Psoas muscle (tissue), 7 donors: ENCODE measurements at regions not wholly inside any gene's neighbourhood (a gene's known extent, or its start where the extent isn't known, plus 50 kb on each side); places are given as distances from the start of the nearest gene placed in this dataset.

Experiments
- ATAC-seq, 4 donors: fragments of 200-7000 bp; cut with Tn5 transposase; one replicate each; pipeline ENCODE4 v1.9.1; 2020; ENCODE audit warnings: moderate library complexity in 3 of 4, mild to moderate bottlenecking in 2 of 4
- DNase-seq, 2 donors: peaks; one replicate each; pipeline ENCODE4 v3.0.0-alpha.2; 2020
- H3K27ac ChIP-seq: fragments of 200-600 bp; one replicate; pipeline ENCODE4 v1.8.0; 2022
- H3K27me3 ChIP-seq, 3 donors: fragments of 200-600 bp in 1 of 3; one replicate each; pipeline versions ENCODE4 v1.6.1 to v1.8.0; 2013 to 2022; ENCODE audit warnings: low read length in 2 of 3, mild to moderate bottlenecking in 2 of 3, moderate library complexity in 1 of 3; ENCODE audit not compliant: insufficient read depth in 3 of 3
- H3K36me3 ChIP-seq, 2 donors: fragments of 200-600 bp in 1 of 2; one replicate each; pipeline versions ENCODE4 v1.6.1 to v1.8.0; 2013 to 2022; ENCODE audit warnings: low read depth in 1 of 2, mild to moderate bottlenecking in 1 of 2, moderate library complexity in 1 of 2; ENCODE audit not compliant: insufficient read depth in 1 of 2
- H3K4me1 ChIP-seq: fragments of 200-600 bp; one replicate; pipeline ENCODE4 v1.8.0; 2022
- H3K4me3 ChIP-seq: fragments of 200-600 bp; one replicate; pipeline ENCODE4 v1.8.0; 2022; ENCODE audit warnings: mild to moderate bottlenecking
- H3K9me3 ChIP-seq: fragments of 200-600 bp; one replicate; pipeline ENCODE4 v1.8.0; 2022
- CTCF ChIP-seq: fragments of 200-600 bp; IDR thresholded peaks from one replicate; pipeline ENCODE4 v1.8.0; 2022; ENCODE audit warnings: antibody characterized with exemption
- WGBS, 3 donors: extraction: QIAGEN DNeasy Blood & Tissue Kit; methylation state at CpG; one replicate each; pipeline versions ENCODE4 v1.1.6 to v1.1.7; 2013; 5-methylcytosine and 5-hydroxymethylcytosine counted together
- intact Hi-C, 2 donors: fragments of 100-400 bp; cut with DNase I; formaldehyde crosslinking; loops; one replicate each; pipeline versions ENCODE4 v1.11.0 to v1.14.2; 2022
- donor health status: healthy with polysubstance abuse.
- donor health status: DM: no; HTN: no; CAD: no; lungs with moderate emphysema.
- donor health status: Bipolar disorder and iron deficiency.
- donor health status: healthy.
- donor health status: DM: yes; HTN: yes; CAD: no.
- donor health status: DM: no; HTN: no; CAD: no.
- donor health status: DM: yes; HTN: yes; CAD: no.

GRCh38 chr6:113476937-113477839, 380.0 kb upstream of the MARCKS start:
- Histone ChIP-seq H3K9me3 (no peaks in the 10 kb centered on the region), H3K4me1 (no peaks in the 10 kb centered on the region), H3K36me3 (no peaks in the 10 kb centered on the region), H3K27ac (no peak overlapping the region), H3K27me3 (no peaks in the 10 kb centered on the region), H3K4me3 (no peak overlapping the region)
- intact Hi-C loops = no loop called here
- DNase-seq (no peak), ATAC-seq (no peak)
- 35 to 50% (median 41%) methylated on average over 5 of the region's 5 CpGs for WGBS, 3 donors
- TF ChIP-seq CTCF = no peak

GRCh38 chr6:113480616-113481015, 376.5 kb upstream of the MARCKS start:
- intact Hi-C loops = no loop called here
- no peak for TF ChIP-seq CTCF
- H3K4me3 ChIP-seq = no peak overlapping the region
- WGBS, 3 donors = 88 to 91% (median 89%) methylated on average over 3 of the region's 3 CpGs
- H3K27me3 ChIP-seq = no peaks in the 10 kb centered on the region
- H3K4me1 ChIP-seq = no peaks in the 10 kb centered on the region
- DNase-seq (no peak), ATAC-seq (no peak)
- H3K9me3 ChIP-seq = no peaks in the 10 kb centered on the region
- no peaks in the 10 kb centered on the region for H3K36me3 ChIP-seq
- H3K27ac ChIP-seq = no peak overlapping the region

DNA sequence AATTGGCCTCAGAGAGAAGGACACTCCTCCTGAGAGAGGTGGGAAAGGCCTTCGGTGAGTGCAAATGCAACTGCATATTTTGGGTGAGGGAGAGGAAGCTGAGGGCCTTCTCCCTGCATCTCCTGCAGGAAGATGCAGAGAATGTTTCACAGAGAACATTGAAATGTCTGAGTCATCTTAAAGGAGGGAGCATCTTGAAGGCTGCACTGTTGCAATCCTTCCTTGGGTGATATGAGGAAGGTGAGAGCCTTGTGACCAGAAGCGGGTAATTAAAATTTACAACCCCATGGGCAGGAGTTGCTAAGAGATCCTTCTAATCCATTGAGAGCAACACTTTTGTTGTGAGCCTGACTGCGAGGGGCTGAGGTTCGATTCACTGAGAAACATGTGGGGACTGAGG, 375.7 kb upstream of the MARCKS start:
- Histone ChIP-seq H3K4me3 (no peak overlapping the region), H3K27me3 (no peaks in the 10 kb centered on the region), H3K36me3 (no peaks in the 10 kb centered on the region), H3K9me3 (no peaks in the 10 kb centered on the region), H3K27ac (no peak overlapping the region), H3K4me1 (no peaks in the 10 kb centered on the region)
- intact Hi-C loops = no loop called here
- DNase-seq (no peak), ATAC-seq (no peak)
- WGBS, 3 donors = 86 to 89% (median 87%) methylated on average over 4 of the region's 4 CpGs
- TF ChIP-seq CTCF = no peak

DNA sequence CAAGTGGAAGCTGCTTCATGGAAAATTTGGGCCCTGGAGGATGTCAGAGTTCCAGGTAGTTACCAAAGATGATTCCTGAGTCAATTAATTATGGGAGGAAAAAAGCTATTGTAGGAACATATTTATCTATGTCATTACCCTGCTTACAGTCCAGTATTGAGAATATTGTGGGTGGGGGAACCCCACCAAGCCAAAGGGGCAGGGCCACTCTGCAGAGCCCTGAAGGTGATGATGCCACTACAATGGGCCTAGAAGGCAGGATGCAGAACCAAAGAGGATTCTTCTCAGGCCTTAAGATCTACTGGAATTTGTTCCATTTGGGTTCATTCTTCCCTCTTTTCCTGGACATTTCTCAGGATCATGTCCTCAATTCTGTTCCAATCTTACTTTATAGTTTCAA, 375.2 kb upstream of the MARCKS start:
- no peaks in the 10 kb centered on the region for H3K27me3 ChIP-seq
- no peaks in the 10 kb centered on the region for H3K9me3 ChIP-seq
- H3K36me3 ChIP-seq = no peaks in the 10 kb centered on the region
- DNase-seq = no peak
- TF ChIP-seq CTCF = no peak
- H3K4me3 ChIP-seq = no peak overlapping the region
- H3K4me1 ChIP-seq = no peaks in the 10 kb centered on the region
- H3K27ac ChIP-seq = no peak overlapping the region
- intact Hi-C loops = no loop called here
- no peak for ATAC-seq

DNA sequence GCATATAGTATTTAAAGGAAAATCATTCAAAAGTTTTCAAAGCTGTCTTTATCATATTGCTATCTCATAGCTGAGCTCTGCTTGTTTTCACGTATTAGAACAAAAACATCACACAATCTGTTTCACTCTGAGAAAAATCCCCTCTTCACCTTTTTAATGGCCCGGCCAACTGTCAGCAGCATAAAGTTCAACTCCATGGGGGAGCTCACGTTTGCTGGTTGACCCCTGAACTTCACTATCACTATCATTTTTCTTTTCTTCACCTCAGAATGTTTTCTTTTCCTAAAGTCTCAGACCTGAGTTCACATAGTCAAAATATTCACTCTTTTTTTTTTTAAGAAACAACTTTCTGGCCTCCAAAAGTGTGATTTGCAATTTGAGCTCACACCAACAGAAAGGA, 374.4 kb upstream of the MARCKS start:
- WGBS, 3 donors = 77 to 86% (median 83%) methylated on average over 3 of the region's 3 CpGs

More for the DNA sequence above, 374.4 kb upstream of the MARCKS start:
- H3K27ac ChIP-seq = no peak overlapping the region
- intact Hi-C loops = no loop called here
- ATAC-seq (no peak), DNase-seq (no peak)
- TF ChIP-seq CTCF = no peak
- no peaks in the 10 kb centered on the region for H3K36me3 ChIP-seq
- H3K4me1 ChIP-seq = no peaks in the 10 kb centered on the region
- no peaks in the 10 kb centered on the region for H3K9me3 ChIP-seq
- no peaks in the 10 kb centered on the region for H3K27me3 ChIP-seq
- H3K4me3 ChIP-seq = no peak overlapping the region
